PC-9 (cell line): ENCODE measurements at regions not wholly inside any gene's neighbourhood (a gene's known extent, or its start where the extent isn't known, plus 50 kb on each side); places are given as distances from the start of the nearest gene placed in this dataset.

Experiments used
- BruUV-seq: library from RNA; stranded (reverse); fragments of 400-500 nt; replicated peaks from 2 replicates; lab custom pipeline; 2021; lab: Mats Ljungman, UMichigan
- CTCF ChIA-PET: fragments of 300-600 bp; sonication (Branson Sonifier 250); formaldehyde crosslinking; loops from one replicate; lab custom pipeline; 2022; ENCODE audit warnings: antibody characterized with exemption; lab: Charles Lee
- POLR2A ChIA-PET: fragments of 300-600 bp; sonication (Branson Sonifier 250); formaldehyde crosslinking; loops from one replicate; lab custom pipeline; 2022; ENCODE audit warnings: antibody characterized with exemption; ENCODE audit not compliant: unreplicated experiment; lab: Charles Lee
- DNase-seq, 2 experiments: peaks; one replicate each; pipeline versions ENCODE4 v3.0.0 to v3.0.0-alpha.2; 2015 to 2022; ENCODE audit warnings: mixed read lengths in 1 of 2
- H2AFZ ChIP-seq: fragments of 200-600 bp; sonication (generic); 2 replicates; pipeline ENCODE4 v1.8.1; 2017; ENCODE audit warnings: antibody characterized with exemption
- H3F3A ChIP-seq: fragments of 200-600 bp; sonication (generic); 2 replicates; pipeline ENCODE4 v1.8.1; 2017; ENCODE audit warnings: antibody characterized with exemption, mild to moderate bottlenecking, low read depth; ENCODE audit not compliant: insufficient read depth
- H3K27ac ChIP-seq: fragments of 200-600 bp; sonication (generic); 2 replicates; pipeline ENCODE4 v1.6.1; 2016; ENCODE audit warnings: mixed run types
- H3K27me3 ChIP-seq: fragments of 200-600 bp; sonication (generic); 2 replicates; pipeline ENCODE4 v1.6.1; 2016; ENCODE audit warnings: low read depth, mixed run types; ENCODE audit not compliant: insufficient read depth
- H3K36me3 ChIP-seq: fragments of 200-600 bp; sonication (generic); 2 replicates; pipeline ENCODE4 v1.6.1; 2016; ENCODE audit warnings: low read depth, mixed run types
- H3K4me1 ChIP-seq: fragments of 200-600 bp; sonication (generic); replicated peaks from 2 replicates; pipeline ENCODE4 v1.6.1; 2016; ENCODE audit warnings: mixed run types; ENCODE audit not compliant: insufficient read depth
- H3K4me2 ChIP-seq: fragments of 200-600 bp; sonication (generic); 2 replicates; pipeline ENCODE4 v1.6.1; 2017; ENCODE audit warnings: mixed run types
- H3K4me3 ChIP-seq: fragments of 200-600 bp; sonication (generic); 2 replicates; pipeline ENCODE4 v1.6.1; 2016; ENCODE audit warnings: mixed run types
- H3K79me2 ChIP-seq: fragments of 200-600 bp; sonication (generic); 2 replicates; pipeline ENCODE4 v1.6.1; 2017; ENCODE audit warnings: low read depth, mixed run types
- H3K9me2 ChIP-seq: fragments of 200-600 bp; sonication (generic); 2 replicates; pipeline ENCODE4 v1.8.1; 2017; ENCODE audit warnings: mild to moderate bottlenecking; ENCODE audit not compliant: insufficient read depth
- H3K9me3 ChIP-seq: fragments of 200-600 bp; sonication (generic); 2 replicates; pipeline ENCODE4 v1.8.1; 2016; ENCODE audit warnings: low read depth; ENCODE audit not compliant: insufficient read depth
- H4K20me1 ChIP-seq: fragments of 200-600 bp; sonication (generic); 2 replicates; pipeline ENCODE4 v1.8.1; 2017; ENCODE audit not compliant: insufficient read depth
- EZH2 ChIP-seq: fragments of 200-600 bp; sonication (generic); IDR thresholded peaks from 2 replicates; pipeline ENCODE4 v1.8.0; 2017; ENCODE audit warnings: antibody characterized with exemption, low read depth
- intact Hi-C: fragments of 100-400 bp; cut with micrococcal nuclease; formaldehyde crosslinking; loops from one replicate; pipeline ENCODE4 v1.10.0; 2022; ENCODE audit not compliant: unreplicated experiment
- TF ChIP-seq, protein P1 (sequence below): fragments of 200-600 bp; sonication (generic); conservative IDR thresholded peaks from 2 replicates; pipeline ENCODE4 v1.6.1; 2017; ENCODE audit warnings: mixed run types, antibody characterized with exemption, mild to moderate bottlenecking, moderate library complexity

DNA sequence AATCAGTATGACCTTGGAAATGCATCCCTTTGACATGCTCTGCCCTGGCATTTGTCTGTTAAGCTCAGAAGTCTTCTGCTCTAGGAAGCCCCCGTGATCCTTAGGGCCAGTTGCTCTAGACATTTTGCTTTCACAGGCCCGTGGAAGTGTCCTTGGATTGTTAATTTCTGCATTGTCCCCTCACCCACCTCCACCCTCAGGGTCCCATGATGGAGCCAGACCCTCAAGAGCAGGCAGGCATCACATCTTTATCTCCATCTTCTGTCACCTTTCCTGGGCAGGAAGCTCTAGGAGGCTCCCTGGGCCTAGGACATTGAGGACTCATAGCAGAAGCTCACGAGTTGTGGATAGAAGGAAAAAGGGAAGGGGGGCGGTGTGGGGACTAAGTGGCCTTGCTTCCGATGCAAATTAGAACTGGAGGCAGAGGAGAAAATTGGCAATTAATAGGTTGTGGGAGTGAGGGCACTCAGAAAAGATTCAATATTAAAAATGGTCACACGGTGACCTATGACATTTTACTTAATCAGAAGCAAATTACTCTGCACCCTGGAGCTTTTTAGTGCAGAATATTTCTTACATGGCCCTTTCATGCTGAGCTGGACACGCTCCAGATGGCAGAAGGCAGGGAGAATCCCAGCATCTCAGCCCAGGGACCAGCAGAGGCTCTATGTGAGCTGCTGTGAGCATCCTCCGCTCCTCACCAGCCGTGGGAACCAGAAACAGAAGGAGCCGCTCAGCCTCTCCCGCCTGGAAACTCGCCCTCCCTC lies 185.0 kb downstream of the MATN1 start:
- TF ChIP-seq, protein P1, sequence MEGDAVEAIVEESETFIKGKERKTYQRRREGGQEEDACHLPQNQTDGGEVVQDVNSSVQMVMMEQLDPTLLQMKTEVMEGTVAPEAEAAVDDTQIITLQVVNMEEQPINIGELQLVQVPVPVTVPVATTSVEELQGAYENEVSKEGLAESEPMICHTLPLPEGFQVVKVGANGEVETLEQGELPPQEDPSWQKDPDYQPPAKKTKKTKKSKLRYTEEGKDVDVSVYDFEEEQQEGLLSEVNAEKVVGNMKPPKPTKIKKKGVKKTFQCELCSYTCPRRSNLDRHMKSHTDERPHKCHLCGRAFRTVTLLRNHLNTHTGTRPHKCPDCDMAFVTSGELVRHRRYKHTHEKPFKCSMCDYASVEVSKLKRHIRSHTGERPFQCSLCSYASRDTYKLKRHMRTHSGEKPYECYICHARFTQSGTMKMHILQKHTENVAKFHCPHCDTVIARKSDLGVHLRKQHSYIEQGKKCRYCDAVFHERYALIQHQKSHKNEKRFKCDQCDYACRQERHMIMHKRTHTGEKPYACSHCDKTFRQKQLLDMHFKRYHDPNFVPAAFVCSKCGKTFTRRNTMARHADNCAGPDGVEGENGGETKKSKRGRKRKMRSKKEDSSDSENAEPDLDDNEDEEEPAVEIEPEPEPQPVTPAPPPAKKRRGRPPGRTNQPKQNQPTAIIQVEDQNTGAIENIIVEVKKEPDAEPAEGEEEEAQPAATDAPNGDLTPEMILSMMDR: no peak
- TF ChIP-seq EZH2: no peak
- H3K4me1 ChIP-seq: no peaks in the 10 kb centered on the region
- intact Hi-C loops: no loop called here
- no peaks in the 10 kb centered on the region for H3K9me2 ChIP-seq
- no peak overlapping the region for H2AFZ ChIP-seq
- ChIA-PET CTCF (no interaction called here), POLR2A (no interaction called here)
- H4K20me1 ChIP-seq: no peaks in the 10 kb centered on the region
- H3K27me3 ChIP-seq: no peaks in the 10 kb centered on the region
- no peaks in the 10 kb centered on the region for H3K36me3 ChIP-seq
- H3F3A ChIP-seq: no peaks in the 10 kb centered on the region
- no peak overlapping the region for H3K4me3 ChIP-seq
- no peaks in the 10 kb centered on the region for H3K79me2 ChIP-seq
- BruUV-seq: no TSS peak
- no peak for DNase-seq
- no peak overlapping the region for H3K4me2 ChIP-seq
- no peaks in the 10 kb centered on the region for H3K9me3 ChIP-seq
- no peak overlapping the region for H3K27ac ChIP-seq

DNA sequence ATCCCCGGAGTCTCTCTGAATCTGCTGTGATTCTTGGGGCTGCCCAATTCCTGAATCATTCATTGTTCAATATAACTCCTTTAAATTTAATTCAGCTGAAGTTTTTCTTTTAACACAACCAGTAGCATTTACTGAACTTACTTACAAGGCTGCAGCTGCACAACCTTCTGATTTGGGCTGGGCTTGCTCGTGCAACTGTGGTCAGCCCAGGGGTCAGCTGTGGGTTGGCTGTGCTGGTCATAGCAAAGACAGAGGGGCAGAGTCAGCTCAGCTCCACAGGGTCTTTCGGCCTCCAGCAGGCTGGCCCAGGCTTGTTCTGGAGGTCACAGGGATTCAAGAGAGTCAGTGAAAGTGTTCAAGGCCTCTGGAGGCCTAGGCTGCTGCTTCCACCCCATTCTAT lies 186.1 kb downstream of the MATN1 start:
- no peak for DNase-seq
- intact Hi-C loops: no loop called here
- H3K9me2 ChIP-seq: no peaks in the 10 kb centered on the region
- H3K4me2 ChIP-seq: no peak overlapping the region
- H2AFZ ChIP-seq: no peak overlapping the region
- no peaks in the 10 kb centered on the region for H3K36me3 ChIP-seq
- no peaks in the 10 kb centered on the region for H3K27me3 ChIP-seq
- no peaks in the 10 kb centered on the region for H3K79me2 ChIP-seq
- ChIA-PET POLR2A (interaction anchor here (0.6 kb wide), 1 partner anchor 11 kb away, joined by 8 read pairs; no protein-coding TSS in a partner anchor), CTCF (no interaction called here)
- no peaks in the 10 kb centered on the region for H4K20me1 ChIP-seq
- TF ChIP-seq, protein P1: no peak
- no peak for TF ChIP-seq EZH2
- H3K27ac ChIP-seq: no peak overlapping the region
- H3F3A ChIP-seq: no peaks in the 10 kb centered on the region
- no peaks in the 10 kb centered on the region for H3K4me1 ChIP-seq
- no TSS peak for BruUV-seq
- no peak overlapping the region for H3K4me3 ChIP-seq
- no peaks in the 10 kb centered on the region for H3K9me3 ChIP-seq

DNA sequence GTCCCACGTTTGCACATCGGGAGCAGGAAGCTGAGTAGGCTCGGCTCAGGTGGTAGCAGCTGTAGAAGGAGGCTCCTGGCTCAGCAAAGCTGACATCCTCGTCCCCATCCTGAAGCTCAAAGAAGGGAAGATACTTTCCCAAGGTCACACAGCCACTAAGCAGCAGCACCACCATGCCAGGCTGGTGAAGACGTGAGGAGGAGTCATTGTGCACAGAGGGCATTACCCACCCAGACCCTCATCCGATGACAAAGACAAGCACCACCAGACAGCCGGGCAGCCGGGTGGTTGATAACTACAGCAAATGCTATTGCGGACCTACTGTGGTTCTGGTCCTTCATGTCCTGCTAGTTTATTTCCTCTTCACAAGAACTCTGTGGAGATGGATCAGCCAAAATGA lies 186.9 kb downstream of the MATN1 start:
- CTCF ChIA-PET: no interaction called here
- H3K27ac ChIP-seq: no peak overlapping the region
- intact Hi-C loops: no loop called here
- H3K4me3 ChIP-seq: no peak overlapping the region
- DNase-seq: no peak
- no peak overlapping the region for H2AFZ ChIP-seq
- no peak for TF ChIP-seq EZH2
- TF ChIP-seq, protein P1: no peak
- H3K9me2 ChIP-seq: no peaks in the 10 kb centered on the region
- no TSS peak for BruUV-seq
- no peaks in the 10 kb centered on the region for H3K79me2 ChIP-seq
- POLR2A ChIA-PET: no interaction called here
- H3K27me3 ChIP-seq: no peaks in the 10 kb centered on the region
- H3K9me3 ChIP-seq: no peaks in the 10 kb centered on the region
- H3K4me1 ChIP-seq: no peaks in the 10 kb centered on the region
- no peaks in the 10 kb centered on the region for H3K36me3 ChIP-seq
- no peaks in the 10 kb centered on the region for H4K20me1 ChIP-seq
- H3F3A ChIP-seq: no peaks in the 10 kb centered on the region
- H3K4me2 ChIP-seq: no peak overlapping the region
